Mesodermal cell (in vitro differentiated cells): ENCODE measurements at regions not wholly inside any gene's neighbourhood (a gene's known extent, or its start where the extent isn't known, plus 50 kb on each side); places are given as distances from the start of the nearest gene placed in this dataset.

Experiments
- H3K27ac ChIP-seq: 2 replicates; pipeline ENCODE4 v1.7.0; 2013; ENCODE audit warnings: mild to moderate bottlenecking, low read depth, low read length, moderate library complexity; ENCODE audit not compliant: severe bottlenecking
- H3K36me3 ChIP-seq: 2 replicates; pipeline ENCODE4 v1.7.1; 2013; ENCODE audit warnings: mild to moderate bottlenecking, low read length, moderate library complexity; ENCODE audit not compliant: control insufficient read depth, insufficient read depth
- H3K4me1 ChIP-seq: one replicate; pipeline ENCODE4 v1.7.1; 2013; ENCODE audit warnings: mild to moderate bottlenecking, low read length; ENCODE audit not compliant: insufficient read depth, control insufficient read depth, poor library complexity, severe bottlenecking
- H3K4me3 ChIP-seq: 2 replicates; pipeline ENCODE4 v1.7.0; 2013; ENCODE audit warnings: low read length, control low read depth, mild to moderate bottlenecking; ENCODE audit not compliant: insufficient read depth, poor library complexity, severe bottlenecking; ENCODE audit errors: extremely low read depth
- H3K9me3 ChIP-seq: 2 replicates; pipeline ENCODE4 v1.7.1; 2013; ENCODE audit warnings: mild to moderate bottlenecking, low read length, moderate library complexity; ENCODE audit not compliant: control insufficient read depth
- WGBS, 2 experiments: methylation state at CpG; one replicate each; pipeline ENCODE4 v1.1.5; 2013; ENCODE audit warnings: missing lambda C conversion rate in 2 of 2; ENCODE audit not compliant: insufficient coverage in 2 of 2; 5-methylcytosine and 5-hydroxymethylcytosine counted together

DNA sequence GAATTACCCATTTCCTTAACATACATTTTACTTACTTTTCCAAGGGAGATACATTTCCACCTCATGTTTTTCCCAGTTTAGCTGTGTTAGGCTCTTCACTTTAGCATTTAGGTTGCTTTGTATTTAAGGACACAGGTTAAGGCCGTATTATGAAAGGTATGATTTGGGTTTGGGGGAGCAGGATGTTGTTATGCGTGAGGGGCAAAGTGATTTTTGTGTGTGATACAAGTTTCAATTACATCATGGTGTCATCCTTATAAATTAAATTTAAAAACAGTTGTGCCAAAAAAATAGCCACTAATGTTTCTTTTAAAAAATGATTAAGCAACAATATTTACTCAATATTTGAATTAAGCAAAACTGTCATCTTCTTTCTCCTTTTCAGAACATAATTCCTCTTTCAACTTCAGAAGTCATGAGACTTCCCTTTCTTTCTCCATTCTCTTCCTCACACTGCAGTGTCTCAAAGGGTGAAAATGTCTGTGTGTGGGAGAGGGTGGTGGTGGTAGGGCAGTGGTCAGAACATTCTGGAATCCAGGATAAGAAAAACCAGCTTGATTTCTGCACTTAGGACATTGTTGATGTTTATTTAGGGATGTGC is 126.2 kb downstream of the KCNRG start:
- Histone ChIP-seq H3K27ac (no peak overlapping the region), H3K4me3 (no peak overlapping the region), H3K4me1 (no peaks in the 10 kb centered on the region), H3K36me3 (no peaks in the 10 kb centered on the region), H3K9me3 (no peaks in the 10 kb centered on the region)
- WGBS, 2 experiments: 100% methylated on average over 1 of the region's 2 CpGs; no CpG with 5 or more reads in 1 of the 2 experiments

DNA sequence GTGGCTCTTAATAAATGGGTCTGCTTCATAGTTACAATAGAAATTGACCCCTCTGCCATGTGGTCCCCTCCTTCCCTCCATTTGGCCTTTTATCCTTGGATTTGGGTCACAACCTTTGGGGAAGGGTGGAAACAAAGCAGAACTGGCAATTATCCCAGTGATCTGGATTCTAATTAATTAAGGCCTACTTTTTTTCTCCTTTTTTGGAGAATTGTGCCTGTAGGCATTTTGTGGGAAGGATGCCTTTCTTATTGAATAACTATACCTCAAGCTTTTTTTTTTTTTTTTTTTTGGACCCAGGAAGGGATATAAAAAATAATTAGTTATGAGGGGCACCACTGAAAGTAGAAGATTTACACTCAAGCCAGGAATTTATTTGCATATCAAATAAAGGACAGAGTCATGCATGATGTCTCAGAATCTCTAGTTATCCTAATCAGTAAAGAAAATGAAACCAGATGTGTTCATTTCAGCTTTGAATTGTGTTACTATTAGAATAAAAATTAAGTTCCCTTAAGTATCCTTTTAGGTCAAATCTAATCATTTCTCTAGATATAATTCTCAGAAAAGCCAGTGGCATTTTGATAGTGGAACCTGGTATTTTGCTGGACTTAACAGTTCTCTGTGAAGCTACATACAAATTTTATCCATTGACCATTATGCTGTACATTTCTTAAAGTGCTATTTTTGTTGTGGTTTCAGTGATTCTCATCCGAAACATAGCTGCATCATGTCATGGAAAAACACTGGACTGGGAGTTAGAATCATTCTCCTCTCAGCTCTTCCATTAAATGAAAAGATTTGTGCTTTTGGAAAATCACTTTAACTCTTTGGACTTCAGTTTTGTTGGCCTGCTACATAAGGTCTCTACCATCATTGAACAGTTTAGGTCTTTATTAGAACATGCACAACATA is 129.3 kb downstream of the KCNRG start:
- 100% methylated on average over 1 of the region's 1 CpG; no CpG with 5 or more reads in 1 of the 2 experiments for WGBS, 2 experiments
- Histone ChIP-seq H3K36me3 (no peaks in the 10 kb centered on the region), H3K4me3 (no peak overlapping the region), H3K27ac (no peak overlapping the region), H3K9me3 (no peaks in the 10 kb centered on the region), H3K4me1 (no peaks in the 10 kb centered on the region)

DNA sequence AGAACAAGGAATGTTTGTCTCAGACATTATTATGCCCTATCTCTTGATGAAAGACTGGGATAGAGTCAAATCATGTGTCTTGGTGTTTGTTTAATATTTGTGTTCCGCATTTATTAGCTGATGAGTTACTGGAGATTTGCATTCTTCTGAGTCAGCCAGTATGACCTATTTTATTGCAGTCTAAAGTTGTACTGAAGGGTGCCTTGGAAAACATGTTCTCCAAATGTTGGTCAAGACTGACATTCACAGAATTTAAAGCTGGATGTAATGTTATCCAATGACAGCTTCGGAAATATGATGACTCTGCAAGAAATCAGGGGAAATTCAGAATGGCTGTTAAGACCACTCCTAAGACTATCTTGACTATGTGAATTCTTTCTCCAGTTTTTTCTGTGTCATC is 134.0 kb downstream of the KCNRG start:
- Histone ChIP-seq H3K4me3 (no peak overlapping the region), H3K4me1 (no peaks in the 10 kb centered on the region), H3K9me3 (no peaks in the 10 kb centered on the region), H3K27ac (no peak overlapping the region), H3K36me3 (no peaks in the 10 kb centered on the region)
- WGBS, 2 experiments: 100% methylated on average over 2 of the region's 2 CpGs

- Histone ChIP-seq H3K4me3 (no peak overlapping the region), H3K27ac (no peak overlapping the region), H3K4me1 (no peaks in the 10 kb centered on the region), H3K36me3 (no peaks in the 10 kb centered on the region), H3K9me3 (no peaks in the 10 kb centered on the region)
- 80 to 86% methylated on average over 1 of the region's 1 CpG for WGBS, 2 experiments
Measured at GRCh38 chr13:50149932-50150331, 134.7 kb downstream of the KCNRG start.

DNA sequence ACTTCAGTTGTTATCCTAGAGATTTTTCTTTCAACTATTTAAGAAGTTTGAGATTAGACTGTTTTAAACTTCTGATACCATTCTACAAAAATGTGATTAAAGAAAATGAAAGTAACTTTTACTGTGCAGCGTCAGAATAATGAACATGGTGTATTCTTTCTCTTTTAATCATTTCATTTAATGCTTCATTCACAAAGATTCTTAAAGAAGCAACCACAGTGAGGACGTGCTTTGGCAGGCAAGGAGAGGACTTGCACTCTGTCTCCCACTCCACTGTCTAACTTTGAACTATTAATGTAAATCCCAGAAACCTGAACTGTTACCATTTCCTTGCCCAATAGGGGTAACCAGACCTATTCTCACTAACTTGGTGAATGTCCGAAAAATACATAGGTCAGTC is 137.0 kb downstream of the KCNRG start:
- Histone ChIP-seq H3K4me1 (no peaks in the 10 kb centered on the region), H3K27ac (no peak overlapping the region), H3K36me3 (no peaks in the 10 kb centered on the region), H3K9me3 (no peaks in the 10 kb centered on the region), H3K4me3 (no peak overlapping the region)
- WGBS, 2 experiments: 67 to 82% methylated on average over 1 of the region's 3 CpGs

- no peaks in the 10 kb centered on the region for H3K4me1 ChIP-seq
- no peaks in the 10 kb centered on the region for H3K9me3 ChIP-seq
- H3K27ac ChIP-seq: no peak overlapping the region
- H3K36me3 ChIP-seq: no peaks in the 10 kb centered on the region
- no peak overlapping the region for H3K4me3 ChIP-seq
- 89 to 94% methylated on average over 2 to 6 of the region's 7 CpGs for WGBS, 2 experiments
Measured at GRCh38 chr13:50152655-50153309, 137.5 kb downstream of the KCNRG start.

DNA sequence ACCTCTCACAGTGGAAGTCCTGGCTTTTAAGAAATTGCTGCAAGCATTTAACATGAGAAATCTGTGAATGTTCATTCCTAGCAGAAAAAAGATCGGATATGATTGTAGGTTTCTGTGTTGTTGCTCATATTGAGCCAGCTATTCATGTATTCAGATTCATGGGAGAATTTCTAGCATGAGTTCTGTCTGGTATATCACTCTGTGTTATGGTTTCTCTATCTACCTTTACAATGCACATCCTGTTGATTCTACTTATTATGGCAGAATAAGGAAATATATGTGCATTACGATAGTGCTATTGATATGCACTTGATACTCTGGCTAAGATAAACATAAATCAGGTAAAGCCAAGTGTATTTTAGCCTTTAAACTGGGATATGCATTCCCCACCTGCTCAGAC is 138.2 kb downstream of the KCNRG start:
- Histone ChIP-seq H3K9me3 (no peaks in the 10 kb centered on the region), H3K36me3 (no peaks in the 10 kb centered on the region), H3K4me1 (no peaks in the 10 kb centered on the region), H3K4me3 (no peak overlapping the region), H3K27ac (no peak overlapping the region)
- WGBS, 2 experiments: 100% methylated on average over 1 of the region's 2 CpGs; no CpG with 5 or more reads in 1 of the 2 experiments

- 79 to 83% methylated on average over 2 to 4 of the region's 5 CpGs for WGBS, 2 experiments
- Histone ChIP-seq H3K9me3 (no peaks in the 10 kb centered on the region), H3K4me3 (no peak overlapping the region), H3K27ac (no peak overlapping the region), H3K36me3 (no peaks in the 10 kb centered on the region), H3K4me1 (no peaks in the 10 kb centered on the region)
Measured at GRCh38 chr13:50153876-50154275, 138.6 kb downstream of the KCNRG start.

DNA sequence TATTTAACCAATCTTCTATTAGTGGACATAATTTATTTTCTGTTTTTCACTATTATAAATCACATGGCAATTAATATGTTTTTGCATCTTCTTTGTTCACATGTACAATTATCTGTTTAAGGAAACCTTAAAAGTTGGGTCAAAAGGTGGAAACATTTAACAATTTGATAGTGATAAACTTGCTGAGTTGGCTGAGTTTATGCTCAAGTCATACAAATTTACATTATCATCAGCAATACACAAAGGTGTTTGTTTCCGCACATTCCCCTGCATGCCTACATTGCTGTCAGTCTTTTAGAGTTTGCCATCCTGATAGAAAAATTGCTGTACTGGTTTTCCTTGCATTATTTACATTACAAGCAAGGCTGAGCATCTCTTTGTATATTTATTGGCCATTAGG is 139.5 kb downstream of the KCNRG start:
- H3K4me1 ChIP-seq: no peaks in the 10 kb centered on the region
- no peak overlapping the region for H3K4me3 ChIP-seq
- no CpG with 5 or more reads among the region's 1 CpG for WGBS, 2 experiments
- H3K36me3 ChIP-seq: no peaks in the 10 kb centered on the region
- no peak overlapping the region for H3K27ac ChIP-seq
- H3K9me3 ChIP-seq: no peaks in the 10 kb centered on the region

GRCh38 chr13:50156140-50156539 is 140.9 kb downstream of the KCNRG start:
- no CpG with 5 or more reads among the region's 1 CpG for WGBS, 2 experiments
- Histone ChIP-seq H3K4me3 (no peak overlapping the region), H3K9me3 (no peaks in the 10 kb centered on the region), H3K36me3 (no peaks in the 10 kb centered on the region), H3K27ac (no peak overlapping the region), H3K4me1 (no peaks in the 10 kb centered on the region)
